GM12878 (cell line): ENCODE measurements at regions not wholly inside any gene's neighbourhood (a gene's known extent, or its start where the extent isn't known, plus 50 kb on each side); places are given as distances from the start of the nearest gene placed in this dataset.
A peak's percentile ranks its signal among the peaks of the same experiment; 100 is the strongest.

Experiments
- BCL11A ChIP-seq: IDR thresholded peaks from 2 replicates; pipeline ENCODE4 v1.6.1; 2011; ENCODE audit warnings: low read depth, low read length
- CEBPB ChIP-seq, 2 experiments: fragments of 150-350 bp in 1 of 2; IDR thresholded peaks; 2 replicates each; pipeline ENCODE4 v1.6.1; 2012 to 2014; ENCODE audit warnings: low read depth in 2 of 2, low read length in 2 of 2, borderline replicate concordance in 1 of 2, inconsistent platforms in 1 of 2
- NFYB ChIP-seq: IDR thresholded peaks from 2 replicates; pipeline ENCODE4 v1.6.1; 2011; ENCODE audit warnings: low read depth, mild to moderate bottlenecking, low read length, improper control_type of control experiment, moderate library complexity; ENCODE audit not compliant: insufficient read depth
- NR2F1 ChIP-seq: fragments of 450-650 bp; conservative IDR thresholded peaks from 2 replicates; pipeline ENCODE4 v1.6.1; 2017; ENCODE audit warnings: mild to moderate bottlenecking
- PAX8 ChIP-seq: fragments of 450-650 bp; IDR thresholded peaks from 2 replicates; pipeline ENCODE4 v1.6.1; 2017; ENCODE audit warnings: mild to moderate bottlenecking, moderate library complexity
- POLR2AphosphoS2 ChIP-seq: IDR thresholded peaks from 2 replicates; pipeline ENCODE4 v1.6.1; 2011; ENCODE audit warnings: low read depth, mild to moderate bottlenecking, low read length, improper control_type of control experiment, moderate library complexity
- RELA ChIP-seq: fragments of 450-650 bp; IDR thresholded peaks from 2 replicates; pipeline ENCODE4 v1.8.0; 2014; ENCODE audit warnings: borderline replicate concordance; ENCODE audit not compliant: partially characterized antibody
- SKIL ChIP-seq: fragments of 450-650 bp; IDR thresholded peaks from 2 replicates; pipeline ENCODE4 v1.6.1; 2017; ENCODE audit warnings: mild to moderate bottlenecking, low read depth, inconsistent platforms; ENCODE audit not compliant: poor library complexity, severe bottlenecking
- SMAD5 ChIP-seq: IDR thresholded peaks from 2 replicates; pipeline ENCODE4 v1.6.1; 2016; ENCODE audit warnings: antibody characterized with exemption, low read depth
- TBL1XR1 ChIP-seq: IDR thresholded peaks from 2 replicates; pipeline ENCODE4 v1.6.1; 2012; ENCODE audit warnings: low read depth, low read length, improper control_type of control experiment
- TCF3 ChIP-seq: IDR thresholded peaks from 2 replicates; pipeline ENCODE4 v1.6.1; 2012; ENCODE audit warnings: low read depth, mild to moderate bottlenecking, low read length, borderline replicate concordance; ENCODE audit not compliant: insufficient read depth
- YBX1 ChIP-seq: fragments of 450-650 bp; IDR thresholded peaks from 2 replicates; pipeline ENCODE4 v1.6.1; 2016; ENCODE audit warnings: antibody characterized with exemption
- ZBTB33 ChIP-seq: fragments of 450-650 bp; IDR thresholded peaks from 2 replicates; pipeline ENCODE4 v1.6.1; 2017; ENCODE audit warnings: mild to moderate bottlenecking
- ZNF207 ChIP-seq: fragments of 450-650 bp; IDR thresholded peaks from 2 replicates; pipeline ENCODE4 v1.6.1; 2014; ENCODE audit warnings: antibody characterized with exemption, mild to moderate bottlenecking, borderline replicate concordance
- ZNF592 ChIP-seq: fragments of 450-650 bp; IDR thresholded peaks from 2 replicates; pipeline ENCODE4 v1.6.1; 2017; ENCODE audit warnings: mild to moderate bottlenecking, moderate library complexity
- TF ChIP-seq, protein P1 (sequence below): fragments of 450-650 bp; conservative IDR thresholded peaks from 2 replicates; pipeline ENCODE4 v1.6.1; 2017; ENCODE audit warnings: mild to moderate bottlenecking, moderate library complexity
- TF ChIP-seq, protein P2 (sequence below): fragments of 150-350 bp; IDR thresholded peaks from 2 replicates; pipeline ENCODE4 v1.6.1; 2014; ENCODE audit warnings: mild to moderate bottlenecking, low read depth, low read length

- TF ChIP-seq ZNF592 (no peak), SKIL (peak; percentile 70), YBX1 (no peak), ZNF207 (no peak), BCL11A (0 out of 2 replicates have a peak, but pooled peaks have one; percentile 69), POLR2AphosphoS2 (no peak), NFYB (no peak), TBL1XR1 (no peak), TCF3 (0 out of 2 replicates have a peak, but pooled peaks have one; percentile 48), NR2F1 (no peak), SMAD5 (no peak), RELA (peak; percentile 61), CEBPB (IDR thresholded peaks at IDR 0.05; ENCODE audit: borderline replicate concordance in 1 of 2, low read depth in 2 of 2, low read length in 2 of 2) (no peak), ZBTB33 (no peak), PAX8 (no peak)
- TF ChIP-seq, protein P1, sequence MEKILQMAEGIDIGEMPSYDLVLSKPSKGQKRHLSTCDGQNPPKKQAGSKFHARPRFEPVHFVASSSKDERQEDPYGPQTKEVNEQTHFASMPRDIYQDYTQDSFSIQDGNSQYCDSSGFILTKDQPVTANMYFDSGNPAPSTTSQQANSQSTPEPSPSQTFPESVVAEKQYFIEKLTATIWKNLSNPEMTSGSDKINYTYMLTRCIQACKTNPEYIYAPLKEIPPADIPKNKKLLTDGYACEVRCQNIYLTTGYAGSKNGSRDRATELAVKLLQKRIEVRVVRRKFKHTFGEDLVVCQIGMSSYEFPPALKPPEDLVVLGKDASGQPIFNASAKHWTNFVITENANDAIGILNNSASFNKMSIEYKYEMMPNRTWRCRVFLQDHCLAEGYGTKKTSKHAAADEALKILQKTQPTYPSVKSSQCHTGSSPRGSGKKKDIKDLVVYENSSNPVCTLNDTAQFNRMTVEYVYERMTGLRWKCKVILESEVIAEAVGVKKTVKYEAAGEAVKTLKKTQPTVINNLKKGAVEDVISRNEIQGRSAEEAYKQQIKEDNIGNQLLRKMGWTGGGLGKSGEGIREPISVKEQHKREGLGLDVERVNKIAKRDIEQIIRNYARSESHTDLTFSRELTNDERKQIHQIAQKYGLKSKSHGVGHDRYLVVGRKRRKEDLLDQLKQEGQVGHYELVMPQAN: no peak
- TF ChIP-seq, protein P2, sequence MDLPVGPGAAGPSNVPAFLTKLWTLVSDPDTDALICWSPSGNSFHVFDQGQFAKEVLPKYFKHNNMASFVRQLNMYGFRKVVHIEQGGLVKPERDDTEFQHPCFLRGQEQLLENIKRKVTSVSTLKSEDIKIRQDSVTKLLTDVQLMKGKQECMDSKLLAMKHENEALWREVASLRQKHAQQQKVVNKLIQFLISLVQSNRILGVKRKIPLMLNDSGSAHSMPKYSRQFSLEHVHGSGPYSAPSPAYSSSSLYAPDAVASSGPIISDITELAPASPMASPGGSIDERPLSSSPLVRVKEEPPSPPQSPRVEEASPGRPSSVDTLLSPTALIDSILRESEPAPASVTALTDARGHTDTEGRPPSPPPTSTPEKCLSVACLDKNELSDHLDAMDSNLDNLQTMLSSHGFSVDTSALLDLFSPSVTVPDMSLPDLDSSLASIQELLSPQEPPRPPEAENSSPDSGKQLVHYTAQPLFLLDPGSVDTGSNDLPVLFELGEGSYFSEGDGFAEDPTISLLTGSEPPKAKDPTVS: no peak
These were observed 121.0 kb upstream of the IRF2BP2 start (continued) for GRCh38 chr1:234730770-234731568.
